ENCODE measurements at regions not wholly inside any gene's neighbourhood (a gene's known extent, or its start where the extent isn't known, plus 50 kb on each side); places are given as distances from the start of the nearest gene placed in this dataset.

GRCh38 chr21:19148056-19148455 lies 744.5 kb upstream of the TMPRSS15 start:
- TF ChIP-seq, protein P1, sequence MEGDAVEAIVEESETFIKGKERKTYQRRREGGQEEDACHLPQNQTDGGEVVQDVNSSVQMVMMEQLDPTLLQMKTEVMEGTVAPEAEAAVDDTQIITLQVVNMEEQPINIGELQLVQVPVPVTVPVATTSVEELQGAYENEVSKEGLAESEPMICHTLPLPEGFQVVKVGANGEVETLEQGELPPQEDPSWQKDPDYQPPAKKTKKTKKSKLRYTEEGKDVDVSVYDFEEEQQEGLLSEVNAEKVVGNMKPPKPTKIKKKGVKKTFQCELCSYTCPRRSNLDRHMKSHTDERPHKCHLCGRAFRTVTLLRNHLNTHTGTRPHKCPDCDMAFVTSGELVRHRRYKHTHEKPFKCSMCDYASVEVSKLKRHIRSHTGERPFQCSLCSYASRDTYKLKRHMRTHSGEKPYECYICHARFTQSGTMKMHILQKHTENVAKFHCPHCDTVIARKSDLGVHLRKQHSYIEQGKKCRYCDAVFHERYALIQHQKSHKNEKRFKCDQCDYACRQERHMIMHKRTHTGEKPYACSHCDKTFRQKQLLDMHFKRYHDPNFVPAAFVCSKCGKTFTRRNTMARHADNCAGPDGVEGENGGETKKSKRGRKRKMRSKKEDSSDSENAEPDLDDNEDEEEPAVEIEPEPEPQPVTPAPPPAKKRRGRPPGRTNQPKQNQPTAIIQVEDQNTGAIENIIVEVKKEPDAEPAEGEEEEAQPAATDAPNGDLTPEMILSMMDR (conservative IDR thresholded peaks at IDR 0.05 in 1 of 2, IDR thresholded peaks at IDR 0.05 in 1 of 2; ENCODE audit: extremely low read depth in 1 of 2, insufficient read depth in 1 of 2, low read depth in 1 of 2, low read length in 2 of 2), result no peak
- no peak for TF ChIP-seq EZH2 (IDR thresholded peaks at IDR 0.05; ENCODE audit: borderline replicate concordance, low read length)

Measured in mammary epithelial cell (primary cell).